GM12875 (cell line): ENCODE measurements at regions not wholly inside any gene's neighbourhood (a gene's known extent, or its start where the extent isn't known, plus 50 kb on each side); places are given as distances from the start of the nearest gene placed in this dataset.

Experiments used
- H3K4me3 ChIP-seq: one replicate; pipeline ENCODE4 v1.5.1; 2011; ENCODE audit warnings: low read depth, low read length, control low read depth
- TF ChIP-seq, protein P1 (sequence below): IDR thresholded peaks from 2 replicates; pipeline ENCODE4 v1.5.1; 2011; ENCODE audit warnings: low read depth, mild to moderate bottlenecking, control low read depth, inconsistent platforms, low read length, moderate library complexity, borderline replicate concordance; ENCODE audit not compliant: insufficient read depth

GRCh38 chrX:68897118-68897945 lies 68.5 kb downstream of the EFNB1 start:
- TF ChIP-seq, protein P1, sequence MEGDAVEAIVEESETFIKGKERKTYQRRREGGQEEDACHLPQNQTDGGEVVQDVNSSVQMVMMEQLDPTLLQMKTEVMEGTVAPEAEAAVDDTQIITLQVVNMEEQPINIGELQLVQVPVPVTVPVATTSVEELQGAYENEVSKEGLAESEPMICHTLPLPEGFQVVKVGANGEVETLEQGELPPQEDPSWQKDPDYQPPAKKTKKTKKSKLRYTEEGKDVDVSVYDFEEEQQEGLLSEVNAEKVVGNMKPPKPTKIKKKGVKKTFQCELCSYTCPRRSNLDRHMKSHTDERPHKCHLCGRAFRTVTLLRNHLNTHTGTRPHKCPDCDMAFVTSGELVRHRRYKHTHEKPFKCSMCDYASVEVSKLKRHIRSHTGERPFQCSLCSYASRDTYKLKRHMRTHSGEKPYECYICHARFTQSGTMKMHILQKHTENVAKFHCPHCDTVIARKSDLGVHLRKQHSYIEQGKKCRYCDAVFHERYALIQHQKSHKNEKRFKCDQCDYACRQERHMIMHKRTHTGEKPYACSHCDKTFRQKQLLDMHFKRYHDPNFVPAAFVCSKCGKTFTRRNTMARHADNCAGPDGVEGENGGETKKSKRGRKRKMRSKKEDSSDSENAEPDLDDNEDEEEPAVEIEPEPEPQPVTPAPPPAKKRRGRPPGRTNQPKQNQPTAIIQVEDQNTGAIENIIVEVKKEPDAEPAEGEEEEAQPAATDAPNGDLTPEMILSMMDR = no peak
- no peak overlapping the region for H3K4me3 ChIP-seq

GRCh38 chrX:68896581-68896980 lies 67.8 kb downstream of the EFNB1 start:
- no peak overlapping the region for H3K4me3 ChIP-seq
- TF ChIP-seq, protein P1 = no peak

- TF ChIP-seq, protein P1 = no peak
- no peak overlapping the region for H3K4me3 ChIP-seq
Observed at GRCh38 chrX:68895778-68896177, 67.0 kb downstream of the EFNB1 start.

DNA sequence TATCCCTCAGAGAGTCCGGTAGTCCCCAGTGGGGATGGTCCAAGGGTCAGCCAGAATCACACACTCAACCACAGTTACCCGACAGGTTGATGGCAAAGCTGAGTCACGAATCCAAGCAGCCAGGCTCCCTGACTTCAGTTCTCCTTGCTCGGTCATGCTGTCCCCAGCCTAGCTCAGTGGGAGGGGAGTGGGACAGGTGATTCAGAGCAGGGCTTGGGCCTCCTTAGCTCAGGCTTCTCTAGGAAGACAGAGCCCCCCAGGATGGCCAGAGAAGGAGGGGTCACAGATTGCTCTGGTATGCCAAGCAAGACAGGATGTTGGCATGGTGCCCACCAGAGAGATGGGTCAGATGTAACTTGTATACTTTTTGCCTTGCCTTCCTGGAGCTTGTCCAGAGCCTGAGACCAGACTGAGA lies 66.5 kb downstream of the EFNB1 start:
- TF ChIP-seq, protein P1 = no peak
- H3K4me3 ChIP-seq = no peak overlapping the region

- TF ChIP-seq, protein P1 = no peak
- H3K4me3 ChIP-seq = no peak overlapping the region
Observed at GRCh38 chrX:68894513-68895340, 65.9 kb downstream of the EFNB1 start.

DNA sequence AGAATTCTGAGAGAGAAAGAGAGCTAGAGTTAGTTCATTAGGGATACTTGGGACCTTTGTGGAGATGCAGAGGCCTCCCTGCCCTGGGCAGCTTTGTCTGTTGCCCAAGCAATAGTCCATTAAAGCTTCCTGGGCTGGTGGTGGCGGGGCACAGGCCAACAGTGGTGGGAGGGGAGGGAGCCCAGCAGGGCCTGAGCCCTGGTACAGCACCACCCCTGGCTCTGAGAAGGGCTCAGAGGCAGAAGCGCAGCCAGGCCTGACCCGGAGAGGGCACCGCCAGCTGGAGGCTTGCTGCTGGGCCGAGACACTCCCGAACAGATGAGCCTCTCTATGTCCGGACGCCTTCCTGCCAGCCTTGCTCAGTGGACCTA lies 65.3 kb downstream of the EFNB1 start:
- H3K4me3 ChIP-seq = no peak overlapping the region
- TF ChIP-seq, protein P1 = no peak
